Liver (tissue), 8 donors: ENCODE measurements at regions not wholly inside any gene's neighbourhood (a gene's known extent, or its start where the extent isn't known, plus 50 kb on each side); places are given as distances from the start of the nearest gene placed in this dataset.
A peak's percentile ranks its signal among the peaks of the same experiment; 100 is the strongest.

Experiments used
- DNase-seq: peaks from one replicate; pipeline ENCODE4 v3.0.0-alpha.2; 2017; ENCODE audit warnings: low spot score
- H3K27ac ChIP-seq, 2 donors: one replicate each; pipeline ENCODE4 v1.7.0; 2013; ENCODE audit warnings: inconsistent platforms in 2 of 2, low read length in 2 of 2, control low read depth in 1 of 2, low read depth in 1 of 2, mild to moderate bottlenecking in 1 of 2
- H3K27me3 ChIP-seq, 4 donors: one replicate each; pipeline versions ENCODE4 v1.6.1 to v1.7.0; 2013; ENCODE audit warnings: low read length in 3 of 4, inconsistent platforms in 1 of 4, mild to moderate bottlenecking in 1 of 4, moderate library complexity in 1 of 4; ENCODE audit not compliant: control insufficient read depth in 4 of 4, insufficient read depth in 4 of 4
- H3K36me3 ChIP-seq, 4 donors: one replicate each; pipeline versions ENCODE4 v1.6.1 to v1.7.0; 2013; ENCODE audit warnings: low read length in 3 of 4, mild to moderate bottlenecking in 3 of 4, low read depth in 1 of 4, moderate library complexity in 1 of 4; ENCODE audit not compliant: control insufficient read depth in 4 of 4, insufficient read depth in 3 of 4
- H3K4me1 ChIP-seq, 4 donors: one replicate each; pipeline versions ENCODE4 v1.6.1 to v1.7.0; 2013; ENCODE audit warnings: low read length in 3 of 4, mild to moderate bottlenecking in 3 of 4, moderate library complexity in 1 of 4; ENCODE audit not compliant: control insufficient read depth in 4 of 4, insufficient read depth in 4 of 4
- H3K4me3 ChIP-seq, 3 donors: one replicate each; pipeline versions ENCODE4 v1.6.1 to v1.7.0; 2013; ENCODE audit warnings: low read length in 3 of 3, control low read depth in 1 of 3, low read depth in 1 of 3, mild to moderate bottlenecking in 1 of 3
- H3K9ac ChIP-seq, 2 donors: one replicate each; pipeline ENCODE4 v1.7.0; 2013; ENCODE audit warnings: low read length in 2 of 2, mild to moderate bottlenecking in 2 of 2, moderate library complexity in 2 of 2, control low read depth in 1 of 2, low read depth in 1 of 2
- H3K9me3 ChIP-seq, 4 donors: one replicate each; pipeline versions ENCODE4 v1.6.1 to v1.7.0; 2013; ENCODE audit warnings: low read length in 3 of 4; ENCODE audit not compliant: control insufficient read depth in 4 of 4
- EGR1 ChIP-seq, 2 donors: IDR thresholded peaks; 2 replicates each; pipeline ENCODE4 v1.6.1; 2016 to 2018; ENCODE audit warnings: antibody characterized with exemption in 2 of 2, low read depth in 2 of 2
- FOXA1 ChIP-seq: IDR thresholded peaks from 2 replicates; pipeline ENCODE4 v1.6.1; 2016; ENCODE audit warnings: antibody characterized with exemption
- FOXA2 ChIP-seq: IDR thresholded peaks from 2 replicates; pipeline ENCODE4 v1.6.1; 2016; ENCODE audit warnings: antibody characterized with exemption
- GABPA ChIP-seq, 2 donors: IDR thresholded peaks in 1 of 2; conservative IDR thresholded peaks in 1 of 2; 2 replicates each; pipeline ENCODE4 v1.6.1; 2016; ENCODE audit warnings: antibody characterized with exemption in 2 of 2, mild to moderate bottlenecking in 1 of 2, moderate library complexity in 1 of 2
- HNF4A ChIP-seq, 2 donors: conservative IDR thresholded peaks; 2 replicates each; pipeline ENCODE4 v1.6.1; 2016; ENCODE audit warnings: antibody characterized with exemption in 2 of 2, mild to moderate bottlenecking in 2 of 2
- HNF4G ChIP-seq: IDR thresholded peaks from 2 replicates; pipeline ENCODE4 v1.6.1; 2016; ENCODE audit warnings: antibody characterized with exemption
- JUND ChIP-seq, 2 donors: IDR thresholded peaks; 2 replicates each; pipeline ENCODE4 v1.6.1; 2016; ENCODE audit warnings: antibody characterized with exemption in 2 of 2
- NR2F2 ChIP-seq: IDR thresholded peaks from 2 replicates; pipeline ENCODE4 v1.6.1; 2016; ENCODE audit warnings: antibody characterized with exemption
- RAD21 ChIP-seq, 2 donors: IDR thresholded peaks; 2 replicates each; pipeline ENCODE4 v1.6.1; 2016; ENCODE audit warnings: antibody characterized with exemption in 2 of 2, mild to moderate bottlenecking in 2 of 2
- RXRA ChIP-seq, 2 donors: IDR thresholded peaks; 2 replicates each; pipeline ENCODE4 v1.6.1; 2017 to 2018; ENCODE audit warnings: antibody characterized with exemption in 2 of 2, mild to moderate bottlenecking in 1 of 2
- SP1 ChIP-seq: IDR thresholded peaks from 2 replicates; pipeline ENCODE4 v1.6.1; 2018; ENCODE audit warnings: antibody characterized with exemption, mild to moderate bottlenecking
- TAF1 ChIP-seq: conservative IDR thresholded peaks from 2 replicates; pipeline ENCODE4 v1.6.1; 2016; ENCODE audit warnings: antibody characterized with exemption, mild to moderate bottlenecking
- YY1 ChIP-seq: IDR thresholded peaks from 2 replicates; pipeline ENCODE4 v1.6.1; 2016; ENCODE audit warnings: antibody characterized with exemption, mild to moderate bottlenecking
- WGBS: extraction: QIAGEN DNeasy Blood & Tissue Kit; methylation state at CpG from one replicate; pipeline ENCODE4 v1.1.7; 2013; 5-methylcytosine and 5-hydroxymethylcytosine counted together
- TF ChIP-seq, protein P1 (sequence below): fragments of 150-350 bp; IDR thresholded peaks from 2 replicates; pipeline ENCODE4 v1.5.1; 2017; ENCODE audit warnings: improper control_type of control experiment, low read depth, low read length; ENCODE audit not compliant: missing input control
- TF ChIP-seq, protein P2 (sequence below): IDR thresholded peaks from 2 replicates; pipeline ENCODE4 v1.6.1; 2016; ENCODE audit warnings: antibody characterized with exemption
- TF ChIP-seq, protein P3 (sequence below): IDR thresholded peaks from 2 replicates; pipeline ENCODE4 v1.6.1; 2016; ENCODE audit warnings: antibody characterized with exemption
- TF ChIP-seq, protein P4 (sequence below): IDR thresholded peaks from 2 replicates; pipeline ENCODE4 v1.6.1; 2016; ENCODE audit warnings: antibody characterized with exemption
- donor health status: healthy.
- donor health status: healthy.
- donor health status: healthy.
- donor health status: healthy.
- donor health status: healthy.

DNA sequence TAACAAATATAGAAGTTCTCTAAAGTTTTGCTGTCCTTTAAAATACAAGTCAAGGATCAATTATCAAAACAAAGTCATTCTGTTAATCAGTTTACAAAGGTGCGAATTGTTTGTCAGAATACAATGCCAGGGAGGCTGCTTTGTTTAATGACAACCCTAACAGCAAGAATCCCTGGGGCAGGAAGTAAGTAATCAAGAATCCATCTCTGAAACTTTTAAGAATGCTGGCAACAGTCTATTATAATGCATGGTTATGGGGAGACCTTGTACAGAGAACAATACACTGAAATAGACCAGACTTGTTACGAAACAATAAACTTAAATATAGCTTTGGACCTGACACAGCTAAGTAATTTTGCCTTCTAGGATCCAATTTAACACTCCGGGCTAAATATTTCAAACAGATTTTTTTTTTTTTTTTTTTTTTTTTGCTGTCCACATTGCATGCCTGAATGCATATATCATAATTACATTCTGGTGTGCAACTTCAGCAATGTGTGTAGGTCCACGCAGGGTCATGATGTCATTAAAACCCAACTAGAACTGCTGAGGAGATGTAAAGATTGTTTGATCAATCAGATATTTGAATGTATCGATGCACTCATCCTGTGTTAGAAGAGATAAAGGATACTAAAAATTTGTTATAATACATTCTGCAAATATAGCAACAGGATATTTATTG, 421.3 kb downstream of the CETN3 start:
- Histone ChIP-seq H3K4me1 (no peaks in the 10 kb centered on the region), H3K36me3 (no peaks in the 10 kb centered on the region), H3K27me3 (no peaks in the 10 kb centered on the region), H3K9ac (no peak overlapping the region), H3K27ac (peak overlapping the region in 1 of 2 donors; percentile 13), H3K4me3 (no peak overlapping the region), H3K9me3 (no peaks in the 10 kb centered on the region)
- 66% methylated on average over 5 of the region's 5 CpGs for WGBS
- DNase-seq = no peak
- TF ChIP-seq FOXA2 (no peak), TAF1 (no peak), RXRA (IDR thresholded peaks at IDR 0.05) (no peak), HNF4G (no peak), YY1 (no peak), HNF4A (conservative IDR thresholded peaks at IDR 0.05) (no peak), GABPA (IDR thresholded peaks at IDR 0.05 in 1 of 2, conservative IDR thresholded peaks at IDR 0.05 in 1 of 2) (no peak), NR2F2 (no peak), RAD21 (IDR thresholded peaks at IDR 0.05) (no peak), JUND (IDR thresholded peaks at IDR 0.05) (no peak), EGR1 (IDR thresholded peaks at IDR 0.05; ENCODE audit: low read depth in 2 of 2) (no peak), SP1 (no peak), FOXA1 (no peak)
- TF ChIP-seq, protein P1, sequence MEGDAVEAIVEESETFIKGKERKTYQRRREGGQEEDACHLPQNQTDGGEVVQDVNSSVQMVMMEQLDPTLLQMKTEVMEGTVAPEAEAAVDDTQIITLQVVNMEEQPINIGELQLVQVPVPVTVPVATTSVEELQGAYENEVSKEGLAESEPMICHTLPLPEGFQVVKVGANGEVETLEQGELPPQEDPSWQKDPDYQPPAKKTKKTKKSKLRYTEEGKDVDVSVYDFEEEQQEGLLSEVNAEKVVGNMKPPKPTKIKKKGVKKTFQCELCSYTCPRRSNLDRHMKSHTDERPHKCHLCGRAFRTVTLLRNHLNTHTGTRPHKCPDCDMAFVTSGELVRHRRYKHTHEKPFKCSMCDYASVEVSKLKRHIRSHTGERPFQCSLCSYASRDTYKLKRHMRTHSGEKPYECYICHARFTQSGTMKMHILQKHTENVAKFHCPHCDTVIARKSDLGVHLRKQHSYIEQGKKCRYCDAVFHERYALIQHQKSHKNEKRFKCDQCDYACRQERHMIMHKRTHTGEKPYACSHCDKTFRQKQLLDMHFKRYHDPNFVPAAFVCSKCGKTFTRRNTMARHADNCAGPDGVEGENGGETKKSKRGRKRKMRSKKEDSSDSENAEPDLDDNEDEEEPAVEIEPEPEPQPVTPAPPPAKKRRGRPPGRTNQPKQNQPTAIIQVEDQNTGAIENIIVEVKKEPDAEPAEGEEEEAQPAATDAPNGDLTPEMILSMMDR = no peak
- TF ChIP-seq, protein P2, sequence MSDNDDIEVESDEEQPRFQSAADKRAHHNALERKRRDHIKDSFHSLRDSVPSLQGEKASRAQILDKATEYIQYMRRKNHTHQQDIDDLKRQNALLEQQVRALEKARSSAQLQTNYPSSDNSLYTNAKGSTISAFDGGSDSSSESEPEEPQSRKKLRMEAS = no peak
- TF ChIP-seq, protein P3, sequence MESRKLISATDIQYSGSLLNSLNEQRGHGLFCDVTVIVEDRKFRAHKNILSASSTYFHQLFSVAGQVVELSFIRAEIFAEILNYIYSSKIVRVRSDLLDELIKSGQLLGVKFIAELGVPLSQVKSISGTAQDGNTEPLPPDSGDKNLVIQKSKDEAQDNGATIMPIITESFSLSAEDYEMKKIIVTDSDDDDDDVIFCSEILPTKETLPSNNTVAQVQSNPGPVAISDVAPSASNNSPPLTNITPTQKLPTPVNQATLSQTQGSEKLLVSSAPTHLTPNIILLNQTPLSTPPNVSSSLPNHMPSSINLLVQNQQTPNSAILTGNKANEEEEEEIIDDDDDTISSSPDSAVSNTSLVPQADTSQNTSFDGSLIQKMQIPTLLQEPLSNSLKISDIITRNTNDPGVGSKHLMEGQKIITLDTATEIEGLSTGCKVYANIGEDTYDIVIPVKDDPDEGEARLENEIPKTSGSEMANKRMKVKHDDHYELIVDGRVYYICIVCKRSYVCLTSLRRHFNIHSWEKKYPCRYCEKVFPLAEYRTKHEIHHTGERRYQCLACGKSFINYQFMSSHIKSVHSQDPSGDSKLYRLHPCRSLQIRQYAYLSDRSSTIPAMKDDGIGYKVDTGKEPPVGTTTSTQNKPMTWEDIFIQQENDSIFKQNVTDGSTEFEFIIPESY = no peak

DNA sequence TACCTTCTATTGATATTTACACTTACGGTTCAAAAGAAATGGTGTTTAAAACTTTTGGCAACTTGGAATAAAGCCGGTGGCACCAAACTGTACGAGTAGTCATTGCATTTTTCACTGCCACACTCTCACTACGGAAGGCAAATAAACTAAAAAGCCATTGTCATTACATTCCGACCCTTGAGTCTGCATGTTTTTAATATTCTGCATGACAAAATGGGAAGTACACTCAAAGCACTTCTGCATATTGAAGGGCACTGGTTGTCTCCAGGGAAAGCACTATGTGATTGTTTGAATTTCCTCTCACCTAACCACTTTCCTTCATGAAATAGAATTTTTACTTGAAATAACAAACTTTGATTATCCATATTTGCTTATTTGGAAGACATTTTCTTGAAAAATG, 426.3 kb downstream of the CETN3 start:
- Histone ChIP-seq H3K27ac (no peak overlapping the region), H3K4me1 (no peaks in the 10 kb centered on the region), H3K4me3 (no peak overlapping the region), H3K9me3 (no peaks in the 10 kb centered on the region), H3K36me3 (no peaks in the 10 kb centered on the region), H3K9ac (no peak overlapping the region), H3K27me3 (no peaks in the 10 kb centered on the region)
- WGBS = 72% methylated on average over 5 of the region's 5 CpGs
- TF ChIP-seq GABPA (IDR thresholded peaks at IDR 0.05 in 1 of 2, conservative IDR thresholded peaks at IDR 0.05 in 1 of 2) (no peak), HNF4A (conservative IDR thresholded peaks at IDR 0.05) (no peak), FOXA1 (no peak), RAD21 (IDR thresholded peaks at IDR 0.05) (no peak), TAF1 (no peak), YY1 (no peak), NR2F2 (no peak), RXRA (IDR thresholded peaks at IDR 0.05) (no peak)
- TF ChIP-seq, protein P4, sequence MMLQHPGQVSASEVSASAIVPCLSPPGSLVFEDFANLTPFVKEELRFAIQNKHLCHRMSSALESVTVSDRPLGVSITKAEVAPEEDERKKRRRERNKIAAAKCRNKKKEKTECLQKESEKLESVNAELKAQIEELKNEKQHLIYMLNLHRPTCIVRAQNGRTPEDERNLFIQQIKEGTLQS = no peak
- TF ChIP-seq, protein P2 = no peak
- DNase-seq = no peak
